ENCODE measurements at regions not wholly inside any gene's neighbourhood (a gene's known extent, or its start where the extent isn't known, plus 50 kb on each side); places are given as distances from the start of the nearest gene placed in this dataset.
"Not testable (repeated sequence)": the region's sequence is repeated elsewhere in the genome, so short reads cannot be mapped to it uniquely, and the experiment has no call there.

- no peak for DNase-seq
These were observed 1453.8 kb upstream of the EYS start for GRCh38 chr6:67160820-67161219.

- DNase-seq = no peak
These were observed 1434.0 kb upstream of the EYS start for GRCh38 chr6:67141005-67141404.

- no peak for DNase-seq
These were observed 1426.9 kb upstream of the EYS start for GRCh38 chr6:67133973-67134372.

GRCh38 chr6:67131827-67132226 is 1424.8 kb upstream of the EYS start:
- DNase-seq = no peak

GRCh38 chr6:67129780-67130179 is 1422.8 kb upstream of the EYS start:
- no peak for DNase-seq

GRCh38 chr6:67127041-67127440 is 1420.0 kb upstream of the EYS start:
- DNase-seq = no peak

GRCh38 chr6:67121115-67121514 is 1414.1 kb upstream of the EYS start:
- no peak for DNase-seq

GRCh38 chr6:67112120-67112519 is 1405.1 kb upstream of the EYS start:
- no peak for DNase-seq

- no peak for DNase-seq
These were observed 1395.7 kb upstream of the EYS start for GRCh38 chr6:67102743-67103142.

- not testable (repeated sequence) for DNase-seq
These were observed 1388.7 kb upstream of the EYS start for GRCh38 chr6:67095618-67096226.

GRCh38 chr6:67094431-67094946 is 1387.5 kb upstream of the EYS start:
- DNase-seq = no peak

GRCh38 chr6:67073938-67074337 is 1366.9 kb upstream of the EYS start:
- DNase-seq = no peak

- no peak for DNase-seq
These were observed 1361.8 kb upstream of the EYS start for GRCh38 chr6:67068781-67069180.

GRCh38 chr6:67064323-67064722 is 1357.3 kb upstream of the EYS start:
- DNase-seq = no peak

- no peak for DNase-seq
These were observed 1341.0 kb upstream of the EYS start for GRCh38 chr6:67047996-67048395.

GRCh38 chr6:67045076-67045475 is 1338.0 kb upstream of the EYS start:
- no peak for DNase-seq

- DNase-seq = no peak
These were observed 1324.4 kb upstream of the EYS start for GRCh38 chr6:67031451-67031850.

GRCh38 chr6:67030861-67031260 is 1323.8 kb upstream of the EYS start:
- DNase-seq = no peak

GRCh38 chr6:67016921-67017460 is 1310.0 kb upstream of the EYS start:
- DNase-seq = no peak

- DNase-seq = no peak
These were observed 1304.4 kb upstream of the EYS start for GRCh38 chr6:67011441-67011840.

- DNase-seq = no peak
These were observed 1302.8 kb upstream of the EYS start for GRCh38 chr6:67009818-67010217.

GRCh38 chr6:67003844-67004243 is 1296.8 kb upstream of the EYS start:
- DNase-seq = no peak

- DNase-seq = no peak
These were observed 1293.1 kb upstream of the EYS start for GRCh38 chr6:67000121-67000520.

GRCh38 chr6:66997579-66997978 is 1290.6 kb upstream of the EYS start:
- not testable (repeated sequence) for DNase-seq

- DNase-seq = no peak
These were observed 1288.6 kb upstream of the EYS start for GRCh38 chr6:66995669-66996068.

Measured in CD4-positive, alpha-beta T cell treated with Interleukin-4 for 1 hour (primary cell).